ENCODE measurements at regions not wholly inside any gene's neighbourhood (a gene's known extent, or its start where the extent isn't known, plus 50 kb on each side); places are given as distances from the start of the nearest gene placed in this dataset.
A peak's percentile ranks its signal among the peaks of the same experiment; 100 is the strongest.

GRCh38 chr2:71801556-71801955 lies 346.1 kb downstream of the CYP26B1 start:
- no peak for DNase-seq
- Histone ChIP-seq H3K27ac (no peak overlapping the region), H3K27me3 (no peaks in the 10 kb centered on the region), H3K9me3 (no peaks in the 10 kb centered on the region), H3K4me3 (no peak overlapping the region), H3K36me3 (no peaks in the 10 kb centered on the region), H3K4me1 (peaks cover 0 to 11% (median 1%) of the 10 kb centered on the region in 12 donors)
- WGBS, 4 donors: 61 to 82% (median 71%) methylated on average over 1 to 3 of the region's 3 CpGs
- TF ChIP-seq, protein P1, sequence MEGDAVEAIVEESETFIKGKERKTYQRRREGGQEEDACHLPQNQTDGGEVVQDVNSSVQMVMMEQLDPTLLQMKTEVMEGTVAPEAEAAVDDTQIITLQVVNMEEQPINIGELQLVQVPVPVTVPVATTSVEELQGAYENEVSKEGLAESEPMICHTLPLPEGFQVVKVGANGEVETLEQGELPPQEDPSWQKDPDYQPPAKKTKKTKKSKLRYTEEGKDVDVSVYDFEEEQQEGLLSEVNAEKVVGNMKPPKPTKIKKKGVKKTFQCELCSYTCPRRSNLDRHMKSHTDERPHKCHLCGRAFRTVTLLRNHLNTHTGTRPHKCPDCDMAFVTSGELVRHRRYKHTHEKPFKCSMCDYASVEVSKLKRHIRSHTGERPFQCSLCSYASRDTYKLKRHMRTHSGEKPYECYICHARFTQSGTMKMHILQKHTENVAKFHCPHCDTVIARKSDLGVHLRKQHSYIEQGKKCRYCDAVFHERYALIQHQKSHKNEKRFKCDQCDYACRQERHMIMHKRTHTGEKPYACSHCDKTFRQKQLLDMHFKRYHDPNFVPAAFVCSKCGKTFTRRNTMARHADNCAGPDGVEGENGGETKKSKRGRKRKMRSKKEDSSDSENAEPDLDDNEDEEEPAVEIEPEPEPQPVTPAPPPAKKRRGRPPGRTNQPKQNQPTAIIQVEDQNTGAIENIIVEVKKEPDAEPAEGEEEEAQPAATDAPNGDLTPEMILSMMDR (IDR thresholded peaks at IDR 0.05): no peak
- no peak for TF ChIP-seq POLR2A (IDR thresholded peaks at IDR 0.05)
- intact Hi-C loops (cut with DNase I): loop anchor here in 9 of 10 donors (2.0 to 10.0 kb wide), 8 partner anchors 121 to 351 kb away; partner anchors contain the start of gene CYP26B1 (in 3 of the 9)
- no peak for ATAC-seq

- DNase-seq (no peak), ATAC-seq (no peak)
- Histone ChIP-seq H3K4me3 (no peak overlapping the region), H3K4me1 (peaks cover 0 to 12% (median 1%) of the 10 kb centered on the region in 12 donors), H3K27me3 (no peaks in the 10 kb centered on the region), H3K9me3 (no peaks in the 10 kb centered on the region), H3K27ac (no peak overlapping the region), H3K36me3 (no peaks in the 10 kb centered on the region)
- no peak for TF ChIP-seq POLR2A (IDR thresholded peaks at IDR 0.05)
- TF ChIP-seq, protein P1 (IDR thresholded peaks at IDR 0.05): no peak
- 87 to 94% (median 93%) methylated on average over 1 of the region's 1 CpG for WGBS, 4 donors
- intact Hi-C loops (cut with DNase I): loop anchor here in 9 of 10 donors (2.0 to 10.0 kb wide), 8 partner anchors 121 to 351 kb away; partner anchors contain the start of gene CYP26B1 (in 3 of the 9)
Observed at GRCh38 chr2:71800851-71801250, 346.8 kb downstream of the CYP26B1 start.

DNA sequence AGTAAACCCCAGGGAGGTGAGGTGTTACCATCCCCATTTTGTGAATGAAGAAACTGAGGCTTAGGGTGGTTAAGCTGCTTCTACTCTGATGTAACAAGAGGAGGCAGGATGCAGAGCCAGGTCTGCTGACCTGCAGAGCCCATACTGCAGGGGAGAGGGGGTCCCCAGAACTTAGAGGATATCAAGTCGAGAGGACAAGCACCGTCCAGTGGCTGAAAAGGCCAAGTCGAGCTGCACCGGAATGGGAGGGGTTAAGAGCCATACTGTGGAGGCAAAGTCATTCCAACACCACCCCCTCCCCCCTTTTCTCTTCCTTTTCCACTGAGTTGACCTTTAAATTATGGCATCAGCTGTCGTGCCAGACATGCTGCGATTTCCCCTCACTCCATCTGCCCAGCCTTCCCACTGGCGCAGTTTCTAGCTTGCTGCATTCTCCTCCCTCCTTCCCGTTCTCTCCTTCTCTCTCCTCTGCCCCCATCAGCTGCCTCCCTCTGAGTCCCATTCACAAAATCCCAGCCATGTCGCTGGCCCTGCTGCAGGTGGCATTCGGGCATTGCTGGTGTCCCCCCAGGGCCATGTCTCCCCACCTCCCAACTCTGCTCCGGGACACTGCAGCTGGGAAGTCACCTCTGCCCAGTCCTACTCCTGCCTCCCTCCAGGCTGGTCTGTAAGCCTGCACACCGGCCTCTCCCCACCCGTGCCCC lies 346.9 kb downstream of the DYSF start:
- WGBS, 4 donors: 85 to 89% (median 87%) methylated on average over 13 of the region's 13 CpGs
- peaks cover 0 to 17% (median 1%) of the 10 kb centered on the region in 12 donors for H3K4me1 ChIP-seq
- H3K36me3 ChIP-seq: no peaks in the 10 kb centered on the region
- TF ChIP-seq, protein P1 (IDR thresholded peaks at IDR 0.05): no peak
- intact Hi-C loops (cut with DNase I): loop anchor here in 9 of 10 donors (2.0 to 10.0 kb wide), 8 partner anchors 122 to 352 kb away; partner anchors contain the start of gene CYP26B1 (in 3 of the 9)
- peak in 1 of 5 donors; percentile 12 for DNase-seq
- no peak overlapping the region for H3K4me3 ChIP-seq
- ATAC-seq: no peak
- H3K27ac ChIP-seq: no peak overlapping the region
- H3K9me3 ChIP-seq: no peaks in the 10 kb centered on the region
- H3K27me3 ChIP-seq: no peaks in the 10 kb centered on the region

GRCh38 chr2:71799013-71799575 lies 345.7 kb downstream of the DYSF start:
- TF ChIP-seq, protein P1 (IDR thresholded peaks at IDR 0.05): no peak
- no peak for TF ChIP-seq POLR2A (IDR thresholded peaks at IDR 0.05)
- ATAC-seq: no peak
- DNase-seq: no peak
- WGBS, 4 donors: 92 to 97% (median 95%) methylated on average over 3 of the region's 3 CpGs
- no peaks in the 10 kb centered on the region for H3K36me3 ChIP-seq
- no peak overlapping the region for H3K4me3 ChIP-seq
- H3K9me3 ChIP-seq: no peaks in the 10 kb centered on the region
- H3K27me3 ChIP-seq: no peaks in the 10 kb centered on the region
- peaks cover 0 to 19% (median 1%) of the 10 kb centered on the region in 12 donors for H3K4me1 ChIP-seq
- intact Hi-C loops (cut with DNase I): loop anchor here (2.0 to 10.0 kb wide), 9 partner anchors 104 to 252 kb away; no protein-coding TSS in a partner anchor
- H3K27ac ChIP-seq: no peak overlapping the region

Measured in heart left ventricle (tissue), 16 donors.